ENCODE measurements at regions not wholly inside any gene's neighbourhood (a gene's known extent, or its start where the extent isn't known, plus 50 kb on each side); places are given as distances from the start of the nearest gene placed in this dataset.
"Not testable (repeated sequence)": the region's sequence is repeated elsewhere in the genome, so short reads cannot be mapped to it uniquely, and the experiment has no call there.

DNA sequence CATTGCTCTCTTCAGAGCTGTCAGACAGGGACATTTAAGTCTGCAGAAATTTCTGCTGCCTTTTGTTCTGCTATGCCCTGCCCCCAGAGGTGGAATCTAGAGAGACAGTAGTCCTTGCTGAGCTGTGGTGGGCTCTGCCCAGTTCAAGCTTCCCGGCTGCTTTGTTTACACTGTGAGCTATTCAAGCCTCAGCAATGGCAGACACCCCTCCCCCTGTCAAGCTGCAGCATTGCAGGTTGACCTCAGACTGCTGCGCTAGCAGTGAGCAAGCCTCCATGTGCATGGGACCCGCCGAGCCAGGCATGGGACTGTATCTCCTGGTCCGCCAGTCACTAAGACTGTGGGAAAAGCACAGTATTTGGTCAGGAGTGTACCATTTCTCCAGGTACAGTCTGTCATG, 53.6 kb upstream of the MAPK10 start:
- in situ Hi-C loops (cut with HindIII; ENCODE audit: low sequenced_read_pairs); DNase-seq (ENCODE audit: low read depth, low spot score); H3K4me3 ChIP-seq (ENCODE audit: low read depth, low read length): not testable (repeated sequence)

DNA sequence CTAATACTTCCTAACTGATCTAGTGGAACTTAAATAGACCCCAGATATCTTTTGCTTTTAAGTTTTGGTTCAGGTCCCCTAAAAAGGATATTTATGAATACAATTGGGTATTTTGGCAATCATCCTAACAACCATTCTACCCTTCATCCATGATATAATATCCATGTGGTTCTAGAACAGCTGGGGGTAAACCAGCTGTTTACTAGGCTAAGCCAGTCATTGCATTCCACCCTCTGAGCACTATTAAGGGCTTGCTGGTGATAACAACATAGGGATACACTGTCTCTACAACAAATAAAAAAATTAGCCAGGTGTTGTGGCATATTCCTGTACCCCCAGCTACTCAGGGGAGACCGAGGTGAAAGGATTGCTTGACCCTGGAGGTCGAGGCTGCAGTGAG, 54.8 kb upstream of the MAPK10 start:
- peak; percentile 18 for DNase-seq (ENCODE audit: low read depth, low spot score)
- in situ Hi-C loops (cut with HindIII; ENCODE audit: low sequenced_read_pairs) = no loop called here
- TF ChIP-seq, protein P1, sequence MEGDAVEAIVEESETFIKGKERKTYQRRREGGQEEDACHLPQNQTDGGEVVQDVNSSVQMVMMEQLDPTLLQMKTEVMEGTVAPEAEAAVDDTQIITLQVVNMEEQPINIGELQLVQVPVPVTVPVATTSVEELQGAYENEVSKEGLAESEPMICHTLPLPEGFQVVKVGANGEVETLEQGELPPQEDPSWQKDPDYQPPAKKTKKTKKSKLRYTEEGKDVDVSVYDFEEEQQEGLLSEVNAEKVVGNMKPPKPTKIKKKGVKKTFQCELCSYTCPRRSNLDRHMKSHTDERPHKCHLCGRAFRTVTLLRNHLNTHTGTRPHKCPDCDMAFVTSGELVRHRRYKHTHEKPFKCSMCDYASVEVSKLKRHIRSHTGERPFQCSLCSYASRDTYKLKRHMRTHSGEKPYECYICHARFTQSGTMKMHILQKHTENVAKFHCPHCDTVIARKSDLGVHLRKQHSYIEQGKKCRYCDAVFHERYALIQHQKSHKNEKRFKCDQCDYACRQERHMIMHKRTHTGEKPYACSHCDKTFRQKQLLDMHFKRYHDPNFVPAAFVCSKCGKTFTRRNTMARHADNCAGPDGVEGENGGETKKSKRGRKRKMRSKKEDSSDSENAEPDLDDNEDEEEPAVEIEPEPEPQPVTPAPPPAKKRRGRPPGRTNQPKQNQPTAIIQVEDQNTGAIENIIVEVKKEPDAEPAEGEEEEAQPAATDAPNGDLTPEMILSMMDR (IDR thresholded peaks at IDR 0.05; ENCODE audit: low read depth, low read length) = no peak

DNA sequence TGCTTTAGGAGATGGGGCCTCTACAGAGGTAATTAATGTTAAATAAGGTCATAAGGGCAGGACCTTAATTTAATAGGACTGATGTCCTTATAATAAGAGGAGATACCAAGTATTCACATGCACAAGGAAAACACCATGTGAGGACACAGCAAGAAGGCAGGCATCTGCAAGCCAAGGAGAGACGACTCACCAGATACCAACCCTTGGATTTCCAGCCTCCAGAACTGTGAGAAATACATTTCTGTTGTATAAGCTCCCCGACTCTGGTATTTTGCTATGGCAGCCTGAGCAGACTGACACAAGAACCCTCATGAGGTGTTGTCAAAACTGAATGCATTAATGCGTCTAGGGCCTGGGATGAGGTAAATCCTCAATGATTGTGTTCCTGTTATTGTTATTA, 56.2 kb upstream of the MAPK10 start:
- DNase-seq (ENCODE audit: low read depth, low spot score) = no peak
- H3K4me3 ChIP-seq (ENCODE audit: low read depth, low read length) = no peak overlapping the region
- in situ Hi-C loops (cut with HindIII; ENCODE audit: low sequenced_read_pairs) = no loop called here
- TF ChIP-seq, protein P1 (IDR thresholded peaks at IDR 0.05; ENCODE audit: low read depth, low read length) = no peak

More for the DNA sequence above, 54.8 kb upstream of the MAPK10 start:
- no peak overlapping the region for H3K4me3 ChIP-seq (ENCODE audit: low read depth, low read length)

DNA sequence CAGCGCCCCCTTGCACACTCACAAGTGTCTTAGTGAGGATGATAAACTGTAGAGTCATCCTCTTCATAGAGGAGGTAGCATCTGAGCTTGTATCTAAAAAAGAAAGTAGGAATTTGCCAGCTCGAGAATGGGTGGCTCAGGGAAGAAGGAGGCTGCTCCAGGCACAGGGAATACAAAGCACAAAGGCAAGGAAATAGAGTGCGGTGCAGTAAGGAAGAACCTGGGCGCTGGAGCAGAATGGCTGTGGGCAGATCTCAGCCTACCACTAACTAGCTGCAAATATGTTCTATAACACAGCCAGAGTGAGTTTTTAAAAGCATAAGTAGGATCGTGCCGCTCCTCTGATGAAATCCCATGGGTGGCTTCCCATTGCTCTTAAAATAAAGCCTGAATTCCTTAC, 61.6 kb upstream of the MAPK10 start:
- no peak overlapping the region for H3K4me3 ChIP-seq (ENCODE audit: low read depth, low read length)
- in situ Hi-C loops (cut with HindIII; ENCODE audit: low sequenced_read_pairs) = no loop called here
- TF ChIP-seq, protein P1 (IDR thresholded peaks at IDR 0.05; ENCODE audit: low read depth, low read length) = no peak
- DNase-seq (ENCODE audit: low read depth, low spot score) = no peak

DNA sequence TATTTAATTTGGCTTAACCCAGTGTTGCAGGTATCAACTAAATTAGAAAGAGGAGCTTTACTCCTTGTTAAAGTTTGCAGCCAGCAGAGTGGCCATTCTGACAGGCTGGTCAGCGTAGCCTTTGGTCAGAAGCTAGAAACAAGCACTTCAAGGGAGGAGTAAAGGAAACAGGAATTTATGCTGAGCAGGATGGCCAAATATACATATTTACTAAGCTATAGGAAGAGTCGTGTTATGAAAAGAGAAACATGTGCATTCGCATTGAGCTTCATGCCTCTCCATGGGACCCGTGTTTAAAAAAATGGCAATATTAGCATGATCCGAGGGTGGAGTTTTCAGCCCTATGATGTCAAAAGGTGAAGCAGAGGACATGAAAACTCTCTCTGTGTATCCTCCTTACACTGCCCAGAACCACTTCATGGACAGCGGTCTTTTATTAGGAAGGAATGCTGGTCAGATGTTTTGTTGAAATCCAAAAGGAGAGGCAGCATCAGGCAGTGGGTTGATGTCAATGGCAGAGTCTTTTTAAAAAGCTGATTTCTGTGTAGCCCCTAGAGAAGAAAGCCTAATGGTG, 71.8 kb upstream of the MAPK10 start:
- TF ChIP-seq, protein P1 (IDR thresholded peaks at IDR 0.05; ENCODE audit: low read depth, low read length) = no peak
- no peak overlapping the region for H3K4me3 ChIP-seq (ENCODE audit: low read depth, low read length)
- in situ Hi-C loops (cut with HindIII; ENCODE audit: low sequenced_read_pairs) = no loop called here
- DNase-seq (ENCODE audit: low read depth, low spot score) = no peak

DNA sequence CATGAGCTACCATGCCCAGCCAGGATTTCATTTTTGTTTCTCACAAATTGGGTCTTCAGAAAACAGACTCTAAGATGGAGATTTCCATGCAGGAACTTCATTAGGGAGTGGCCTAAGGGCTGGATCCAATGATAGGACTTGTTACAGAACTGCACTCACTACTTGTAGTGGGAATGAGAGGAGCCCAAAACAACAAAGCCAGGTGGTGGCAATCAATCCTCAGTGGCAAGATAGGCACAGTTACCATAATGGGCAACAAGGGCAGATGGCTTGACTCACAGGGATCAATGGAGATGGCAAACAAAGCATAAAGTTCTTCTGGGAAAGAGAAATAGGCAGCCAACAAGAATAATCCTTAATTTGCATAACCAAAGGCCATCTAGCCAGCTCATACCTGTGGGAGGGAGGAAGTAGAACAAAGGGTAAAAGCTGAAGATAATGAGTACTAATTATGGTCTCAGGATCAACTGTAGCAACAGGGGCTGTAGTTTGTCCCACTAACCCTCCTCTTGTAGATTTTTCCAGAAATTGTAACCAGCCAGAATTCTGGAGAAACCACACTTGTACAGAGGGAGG, 72.8 kb upstream of the MAPK10 start:
- in situ Hi-C loops (cut with HindIII; ENCODE audit: low sequenced_read_pairs) = no loop called here
- H3K4me3 ChIP-seq (ENCODE audit: low read depth, low read length) = no peak overlapping the region
- DNase-seq (ENCODE audit: low read depth, low spot score) = no peak
- TF ChIP-seq, protein P1 (IDR thresholded peaks at IDR 0.05; ENCODE audit: low read depth, low read length) = no peak

DNA sequence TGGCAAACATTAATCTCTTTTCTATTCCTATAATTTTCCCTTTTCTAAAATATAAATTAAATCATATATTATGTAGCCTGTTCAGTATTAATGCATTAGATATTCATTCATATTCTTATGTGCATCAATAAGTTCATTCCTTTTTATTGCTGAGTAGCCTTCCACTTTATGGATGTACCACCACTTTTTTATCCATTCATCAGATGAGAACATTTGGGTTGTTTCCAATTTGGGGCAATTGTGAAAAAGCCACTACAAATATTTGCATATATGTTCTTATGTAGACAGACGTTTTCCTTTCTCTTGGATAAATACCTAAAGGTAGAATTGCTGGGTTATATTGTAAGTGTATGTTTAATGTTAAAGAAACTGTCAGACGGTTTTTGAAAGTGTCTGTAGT, 79.4 kb upstream of the MAPK10 start:
- DNase-seq (ENCODE audit: low read depth, low spot score) = no peak
- in situ Hi-C loops (cut with HindIII; ENCODE audit: low sequenced_read_pairs) = no loop called here
- TF ChIP-seq, protein P1 (IDR thresholded peaks at IDR 0.05; ENCODE audit: low read depth, low read length) = no peak
- no peak overlapping the region for H3K4me3 ChIP-seq (ENCODE audit: low read depth, low read length)

Measured in astrocyte of the spinal cord (primary cell).